Upper lobe of right lung (tissue), 1 donor: ENCODE measurements at regions not wholly inside any gene's neighbourhood (a gene's known extent, or its start where the extent isn't known, plus 50 kb on each side); places are given as distances from the start of the nearest gene placed in this dataset.

ENCODE experiments used
- ATAC-seq: fragments of 200-7000 bp; cut with Tn5 transposase; one replicate; pipeline ENCODE4 v1.9.1; 2020; ENCODE audit warnings: mild to moderate bottlenecking, moderate library complexity
- DNase-seq: peaks from one replicate; pipeline ENCODE4 v3.0.0-alpha.2; 2020
- H3K27ac ChIP-seq: fragments of 200-600 bp; one replicate; pipeline ENCODE4 v1.8.0; 2022
- H3K27me3 ChIP-seq: fragments of 200-600 bp; one replicate; pipeline ENCODE4 v1.8.0; 2022; ENCODE audit warnings: mild to moderate bottlenecking
- H3K36me3 ChIP-seq: fragments of 200-600 bp; one replicate; pipeline ENCODE4 v1.8.0; 2022
- H3K4me1 ChIP-seq: fragments of 200-600 bp; one replicate; pipeline ENCODE4 v1.8.0; 2022
- H3K4me3 ChIP-seq: fragments of 200-600 bp; one replicate; pipeline ENCODE4 v1.8.0; 2022; ENCODE audit warnings: mild to moderate bottlenecking
- H3K9me3 ChIP-seq: fragments of 200-600 bp; one replicate; pipeline ENCODE4 v1.8.0; 2022
- intact Hi-C: fragments of 100-400 bp; cut with DNase I; formaldehyde crosslinking; loops from one replicate; pipeline ENCODE4 v1.11.0; 2022
- TF ChIP-seq, protein P1 (sequence below): fragments of 200-600 bp; IDR thresholded peaks from one replicate; pipeline ENCODE4 v1.8.0; 2022; ENCODE audit warnings: antibody characterized with exemption
- donor health status: DM: no; HTN: yes; CAD: no; lungs with severe emphysema.

DNA sequence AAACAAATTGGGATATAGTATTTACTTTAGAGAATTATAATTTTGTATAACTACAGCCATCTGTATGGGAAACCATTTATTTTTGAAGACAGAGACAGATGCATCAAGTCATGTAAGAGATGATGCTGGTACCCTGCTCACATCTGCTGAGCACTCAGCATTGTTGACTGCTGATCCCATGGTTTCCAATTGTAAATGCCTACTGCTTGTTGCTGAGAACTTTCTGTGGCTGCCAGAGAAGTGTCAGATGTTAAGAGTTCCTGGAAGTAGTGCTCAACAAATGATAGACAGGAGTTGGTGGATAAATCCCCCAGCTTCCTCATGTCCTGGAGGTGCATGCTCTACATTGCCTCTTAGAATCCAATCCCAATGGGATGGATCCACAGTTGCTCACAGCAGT, 167.1 kb downstream of the OXSM start:
- TF ChIP-seq, protein P1, sequence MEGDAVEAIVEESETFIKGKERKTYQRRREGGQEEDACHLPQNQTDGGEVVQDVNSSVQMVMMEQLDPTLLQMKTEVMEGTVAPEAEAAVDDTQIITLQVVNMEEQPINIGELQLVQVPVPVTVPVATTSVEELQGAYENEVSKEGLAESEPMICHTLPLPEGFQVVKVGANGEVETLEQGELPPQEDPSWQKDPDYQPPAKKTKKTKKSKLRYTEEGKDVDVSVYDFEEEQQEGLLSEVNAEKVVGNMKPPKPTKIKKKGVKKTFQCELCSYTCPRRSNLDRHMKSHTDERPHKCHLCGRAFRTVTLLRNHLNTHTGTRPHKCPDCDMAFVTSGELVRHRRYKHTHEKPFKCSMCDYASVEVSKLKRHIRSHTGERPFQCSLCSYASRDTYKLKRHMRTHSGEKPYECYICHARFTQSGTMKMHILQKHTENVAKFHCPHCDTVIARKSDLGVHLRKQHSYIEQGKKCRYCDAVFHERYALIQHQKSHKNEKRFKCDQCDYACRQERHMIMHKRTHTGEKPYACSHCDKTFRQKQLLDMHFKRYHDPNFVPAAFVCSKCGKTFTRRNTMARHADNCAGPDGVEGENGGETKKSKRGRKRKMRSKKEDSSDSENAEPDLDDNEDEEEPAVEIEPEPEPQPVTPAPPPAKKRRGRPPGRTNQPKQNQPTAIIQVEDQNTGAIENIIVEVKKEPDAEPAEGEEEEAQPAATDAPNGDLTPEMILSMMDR = no peak
- no peak overlapping the region for H3K27ac ChIP-seq

DNA sequence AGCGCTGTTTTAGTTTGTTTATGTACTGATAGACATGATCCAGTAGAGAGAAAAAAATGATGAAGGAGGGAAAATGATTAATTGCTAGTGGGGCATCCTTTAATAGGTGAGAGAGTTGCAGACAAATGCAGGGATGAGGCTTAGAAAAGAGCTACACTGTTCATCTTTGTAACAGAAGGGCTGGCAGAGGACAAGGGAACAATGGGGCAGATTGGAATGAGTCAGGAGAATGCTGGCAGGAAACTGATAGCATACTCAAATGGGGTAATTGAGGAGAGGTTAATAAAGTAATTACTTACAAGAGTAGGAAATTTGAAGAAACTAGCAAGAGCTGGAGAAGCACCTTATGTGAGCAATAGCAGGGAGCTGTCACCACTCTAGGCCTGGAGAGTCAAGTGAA, 170.9 kb downstream of the OXSM start:
- Histone ChIP-seq H3K27me3 (no peaks in the 10 kb centered on the region), H3K4me1 (no peaks in the 10 kb centered on the region), H3K36me3 (no peaks in the 10 kb centered on the region), H3K9me3 (no peaks in the 10 kb centered on the region), H3K4me3 (no peak overlapping the region), H3K27ac (no peak overlapping the region)
- DNase-seq (no peak), ATAC-seq (no peak)
- intact Hi-C loops = no loop called here
- TF ChIP-seq, protein P1 = no peak

More for the DNA sequence above, 167.1 kb downstream of the OXSM start:
- H3K27me3 ChIP-seq = no peaks in the 10 kb centered on the region
- no peak for ATAC-seq
- no peak overlapping the region for H3K4me3 ChIP-seq
- no peaks in the 10 kb centered on the region for H3K36me3 ChIP-seq
- DNase-seq = no peak
- no peaks in the 10 kb centered on the region for H3K9me3 ChIP-seq
- intact Hi-C loops = no loop called here
- no peaks in the 10 kb centered on the region for H3K4me1 ChIP-seq

DNA sequence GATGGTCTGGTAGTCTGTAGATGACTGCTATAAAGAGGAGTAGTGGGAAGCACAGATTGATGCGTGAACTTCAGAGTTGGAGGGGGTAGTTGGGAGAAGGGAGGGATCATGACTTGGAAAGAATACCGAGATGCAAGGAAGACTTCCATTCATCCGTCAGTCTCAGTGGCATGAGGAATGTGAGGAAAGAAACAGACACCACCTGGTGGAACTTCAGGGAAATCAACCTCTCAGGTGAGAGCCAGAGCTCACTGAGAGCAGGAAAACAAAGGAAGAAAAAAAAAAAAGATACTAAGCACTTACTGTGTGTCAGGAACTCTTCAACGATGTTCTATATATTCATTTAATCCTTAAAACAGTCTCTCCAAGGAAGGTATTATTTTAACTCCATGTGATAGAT, 172.4 kb downstream of the OXSM start:
- no peak for DNase-seq
- no peak overlapping the region for H3K4me3 ChIP-seq
- no peak overlapping the region for H3K27ac ChIP-seq
- no peaks in the 10 kb centered on the region for H3K27me3 ChIP-seq
- ATAC-seq = no peak
- H3K36me3 ChIP-seq = no peaks in the 10 kb centered on the region
- no peaks in the 10 kb centered on the region for H3K4me1 ChIP-seq
- no peaks in the 10 kb centered on the region for H3K9me3 ChIP-seq
- TF ChIP-seq, protein P1 = peak; percentile 11
- intact Hi-C loops = no loop called here

DNA sequence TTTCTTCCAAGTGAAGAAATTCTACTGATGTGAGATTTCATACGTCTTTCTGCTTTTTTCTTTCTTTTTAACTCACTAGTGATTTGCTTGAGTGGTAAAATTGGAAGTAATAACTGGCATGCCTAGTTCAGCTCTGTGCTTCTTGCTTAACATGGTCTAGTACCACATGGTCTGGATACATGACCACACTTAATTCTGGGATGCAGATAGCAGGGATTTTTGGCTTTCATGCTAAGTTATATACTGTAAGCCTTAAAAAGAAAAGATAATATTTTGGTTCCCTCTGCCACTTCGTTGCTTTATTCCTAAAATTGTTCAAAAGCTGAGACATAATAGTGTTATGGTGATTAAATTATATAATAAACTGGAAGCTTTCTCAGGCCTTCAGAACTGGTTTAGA, 174.3 kb downstream of the OXSM start:
- H3K4me1 ChIP-seq = no peaks in the 10 kb centered on the region
- no peaks in the 10 kb centered on the region for H3K9me3 ChIP-seq
- H3K4me3 ChIP-seq = no peak overlapping the region
- ATAC-seq (no peak), DNase-seq (no peak)
- TF ChIP-seq, protein P1 = no peak
- no peak overlapping the region for H3K27ac ChIP-seq
- H3K36me3 ChIP-seq = no peaks in the 10 kb centered on the region
- intact Hi-C loops = no loop called here
- H3K27me3 ChIP-seq = no peaks in the 10 kb centered on the region

DNA sequence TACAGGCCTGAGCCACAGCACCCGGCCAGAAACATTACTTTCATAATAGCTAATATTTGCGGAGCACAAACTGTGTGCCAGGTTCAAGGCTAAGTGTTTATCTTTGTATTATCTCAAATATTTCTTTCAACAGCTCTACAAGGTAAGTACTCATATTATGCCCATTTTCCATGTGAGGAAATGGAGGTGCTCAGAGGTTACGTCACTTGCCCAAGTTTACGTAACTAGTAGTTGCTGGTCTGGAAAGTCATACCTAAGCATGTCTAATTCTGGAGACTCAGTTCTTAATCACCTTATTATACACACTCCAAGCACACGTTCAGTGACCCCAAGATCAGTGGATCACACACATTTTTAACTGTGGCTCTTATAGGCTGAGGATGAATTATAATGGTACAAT, 177.5 kb downstream of the OXSM start:
- Histone ChIP-seq H3K27ac (no peak overlapping the region), H3K36me3 (no peaks in the 10 kb centered on the region), H3K9me3 (no peaks in the 10 kb centered on the region), H3K4me3 (no peak overlapping the region), H3K27me3 (no peaks in the 10 kb centered on the region), H3K4me1 (no peaks in the 10 kb centered on the region)
- ATAC-seq = peak; percentile 31
- TF ChIP-seq, protein P1 = no peak
- no peak for DNase-seq
- intact Hi-C loops = no loop called here

DNA sequence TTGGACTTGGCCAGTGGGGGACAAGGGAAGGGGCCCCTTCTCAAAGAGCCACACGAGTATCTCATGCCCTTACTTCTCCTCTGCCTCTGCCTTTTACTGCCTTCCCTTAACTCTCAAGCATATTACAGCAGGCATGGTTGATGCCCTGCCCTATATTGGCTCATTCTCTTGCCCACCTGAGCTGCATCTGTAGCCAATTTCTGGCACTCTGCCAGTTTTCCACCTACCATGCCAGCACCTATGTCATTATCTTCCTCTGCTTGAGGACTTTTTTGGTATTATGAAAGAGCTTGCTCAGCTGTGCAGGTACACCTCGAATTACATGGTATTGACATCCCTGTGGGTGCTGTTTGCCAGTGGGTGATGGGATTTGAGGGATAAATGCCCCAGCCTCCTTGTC, 181.8 kb downstream of the OXSM start:
- ATAC-seq (no peak), DNase-seq (no peak)
- intact Hi-C loops = no loop called here
- H3K9me3 ChIP-seq = no peaks in the 10 kb centered on the region
- no peaks in the 10 kb centered on the region for H3K4me1 ChIP-seq
- no peak overlapping the region for H3K27ac ChIP-seq
- TF ChIP-seq, protein P1 = no peak
- no peaks in the 10 kb centered on the region for H3K36me3 ChIP-seq
- no peak overlapping the region for H3K4me3 ChIP-seq
- H3K27me3 ChIP-seq = no peaks in the 10 kb centered on the region
